GM19463 (cell line): ENCODE measurements at regions not wholly inside any gene's neighbourhood (a gene's known extent, or its start where the extent isn't known, plus 50 kb on each side); places are given as distances from the start of the nearest gene placed in this dataset.

ENCODE experiments used
- ATAC-seq: cut with Tn5 transposase; IDR thresholded peaks from one replicate; pipeline ENCODE4 v1.9.1; 2021; ENCODE audit warnings: mild to moderate bottlenecking, moderate library complexity; ENCODE audit not compliant: unreplicated experiment

DNA sequence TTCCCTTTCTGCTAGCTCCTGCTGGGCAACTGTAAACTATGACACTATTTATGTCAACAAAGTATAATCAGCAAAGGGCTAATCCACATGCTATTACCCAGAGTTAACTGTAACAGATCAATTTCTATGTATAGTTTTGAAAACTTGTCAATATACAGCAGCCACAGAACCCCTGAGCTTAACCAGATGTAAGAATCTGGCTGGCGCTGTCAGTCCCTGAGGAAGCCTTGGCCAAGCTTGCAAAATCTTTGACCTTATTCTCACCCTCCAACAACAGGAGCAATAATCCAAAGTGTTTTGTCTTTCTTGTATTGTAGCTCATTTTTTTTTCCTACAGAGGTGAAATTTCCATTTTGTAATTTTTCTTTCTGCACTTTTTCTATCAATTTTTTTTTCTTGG lies 1230.1 kb upstream of the SLC10A2 start:
- ATAC-seq = no peak

DNA sequence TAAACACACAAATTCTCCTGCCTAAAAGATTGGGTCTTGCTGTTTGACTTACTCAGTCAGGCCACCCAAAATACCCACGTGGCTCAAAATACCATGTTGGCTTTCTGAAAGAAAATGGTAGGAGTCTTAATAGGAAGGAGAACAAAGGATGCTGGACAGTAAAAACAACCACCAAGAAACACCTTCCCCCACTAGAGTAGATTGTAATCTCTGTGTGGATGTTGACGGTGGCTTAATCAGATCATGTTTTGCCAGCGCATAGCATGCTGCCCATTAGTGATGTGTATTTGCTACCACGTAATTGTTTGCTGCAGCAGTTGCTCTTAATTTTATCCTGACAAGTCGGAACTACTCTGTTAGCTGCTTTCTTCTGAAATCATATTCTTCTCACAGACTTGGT lies 1229.3 kb upstream of the SLC10A2 start:
- no peak for ATAC-seq

DNA sequence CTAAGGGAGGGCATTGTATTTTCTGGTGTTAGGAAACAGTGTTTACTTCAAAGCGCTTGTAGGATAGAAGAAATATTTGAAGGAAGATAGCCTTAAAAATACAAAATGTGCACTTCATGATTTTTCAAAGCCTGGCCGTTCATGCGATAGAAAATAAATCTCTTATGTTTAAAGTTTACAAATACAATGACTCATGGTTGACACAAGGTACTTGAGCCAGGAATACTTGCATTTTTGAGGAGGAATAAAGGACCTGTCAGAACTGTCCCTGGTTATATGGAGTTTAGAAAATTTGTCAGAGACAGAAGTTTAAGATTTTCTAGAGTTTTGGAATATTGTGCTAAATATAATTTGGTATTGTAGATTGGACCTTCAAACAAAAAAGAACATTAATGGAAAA lies 1223.2 kb upstream of the SLC10A2 start:
- ATAC-seq = no peak

DNA sequence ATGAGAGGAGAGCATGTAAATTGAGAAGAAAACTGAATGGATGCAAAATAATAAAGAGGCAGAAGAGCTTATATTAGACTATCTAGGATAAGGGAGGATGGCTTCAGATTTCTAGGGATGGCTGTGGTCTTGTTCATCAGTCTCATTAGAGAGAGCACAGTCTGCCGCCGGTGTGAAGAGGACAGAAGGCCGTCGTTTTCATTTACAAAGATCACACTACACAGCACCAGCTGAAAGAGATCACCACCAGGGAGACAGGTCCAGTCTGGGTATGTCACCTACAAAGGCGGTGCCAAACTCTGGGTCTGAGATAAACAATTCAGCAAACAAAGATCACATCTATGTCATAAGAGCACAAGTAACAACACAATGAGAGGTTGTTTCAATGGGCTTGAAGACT lies 1222.3 kb upstream of the SLC10A2 start:
- ATAC-seq = no peak

DNA sequence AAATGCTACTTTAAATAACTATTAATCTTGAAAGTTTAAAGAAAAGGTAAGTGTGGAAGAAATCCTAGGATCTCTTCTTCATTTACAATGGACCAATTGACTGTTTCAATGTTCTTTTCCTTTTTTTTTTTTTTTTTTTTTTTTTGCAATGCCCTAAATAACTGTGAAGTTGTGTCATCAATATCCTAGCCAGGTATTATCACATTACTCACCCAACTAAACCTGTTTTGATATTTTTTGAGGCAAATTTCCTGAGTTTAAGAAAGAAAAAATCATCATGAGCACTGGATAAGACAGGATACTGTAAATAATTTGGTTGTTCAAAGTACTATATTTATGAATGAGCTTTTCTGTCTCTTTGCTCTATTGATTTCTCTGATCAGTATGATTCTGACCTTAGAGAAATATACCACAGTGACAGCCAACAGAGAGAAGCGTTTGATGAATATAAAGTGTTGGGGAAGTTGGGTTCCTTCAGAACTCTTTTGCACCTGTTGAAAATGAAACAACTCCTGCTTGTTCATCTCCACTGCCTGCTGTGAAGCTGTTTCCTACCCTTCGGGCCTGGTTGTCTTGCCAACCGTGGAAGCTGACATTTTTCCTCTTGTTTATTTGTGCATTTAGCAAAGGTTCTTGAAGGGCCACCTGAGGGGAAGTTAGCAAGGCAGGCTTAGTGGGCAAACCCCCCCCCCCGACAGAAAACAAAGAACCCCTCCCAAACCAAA lies 1220.5 kb upstream of the SLC10A2 start:
- ATAC-seq = no peak

DNA sequence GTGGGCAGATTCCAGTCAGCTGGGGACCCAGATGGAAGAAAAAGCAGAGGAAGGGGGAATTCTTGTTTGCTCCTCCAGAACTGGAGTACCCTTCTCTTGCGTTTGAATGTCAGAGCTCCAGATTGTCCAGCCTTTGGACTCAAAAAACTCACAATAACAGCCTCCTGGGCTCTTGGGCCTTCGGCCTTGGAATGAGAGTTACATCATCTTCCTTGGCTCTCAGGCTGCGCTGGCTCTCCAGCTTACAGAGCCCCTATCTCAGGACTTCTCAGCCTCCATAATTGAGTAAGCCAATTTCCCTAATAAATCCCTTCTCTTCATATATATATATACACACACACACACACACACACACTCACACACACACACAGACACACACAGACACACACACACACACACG lies 1215.7 kb upstream of the SLC10A2 start:
- no peak for ATAC-seq

DNA sequence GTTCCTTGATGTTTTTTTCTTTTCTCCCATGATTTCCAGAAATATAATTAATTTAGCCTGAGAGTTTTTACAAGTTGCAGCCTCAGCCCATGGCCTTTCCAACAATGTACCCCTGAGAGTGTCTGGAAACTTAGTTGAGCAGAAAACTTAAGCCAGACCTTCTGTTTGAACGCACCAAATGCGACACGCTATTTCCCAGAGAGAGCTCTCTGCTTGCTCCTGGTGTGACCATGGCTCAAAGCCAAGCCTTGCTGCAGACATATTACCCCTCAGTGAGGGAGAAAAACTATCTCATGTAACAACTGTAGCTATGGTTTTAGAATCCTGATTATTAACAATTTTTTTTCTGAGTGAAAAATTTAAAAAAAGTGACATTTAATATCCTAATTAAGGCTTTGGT lies 1204.5 kb upstream of the SLC10A2 start:
- ATAC-seq = no peak

DNA sequence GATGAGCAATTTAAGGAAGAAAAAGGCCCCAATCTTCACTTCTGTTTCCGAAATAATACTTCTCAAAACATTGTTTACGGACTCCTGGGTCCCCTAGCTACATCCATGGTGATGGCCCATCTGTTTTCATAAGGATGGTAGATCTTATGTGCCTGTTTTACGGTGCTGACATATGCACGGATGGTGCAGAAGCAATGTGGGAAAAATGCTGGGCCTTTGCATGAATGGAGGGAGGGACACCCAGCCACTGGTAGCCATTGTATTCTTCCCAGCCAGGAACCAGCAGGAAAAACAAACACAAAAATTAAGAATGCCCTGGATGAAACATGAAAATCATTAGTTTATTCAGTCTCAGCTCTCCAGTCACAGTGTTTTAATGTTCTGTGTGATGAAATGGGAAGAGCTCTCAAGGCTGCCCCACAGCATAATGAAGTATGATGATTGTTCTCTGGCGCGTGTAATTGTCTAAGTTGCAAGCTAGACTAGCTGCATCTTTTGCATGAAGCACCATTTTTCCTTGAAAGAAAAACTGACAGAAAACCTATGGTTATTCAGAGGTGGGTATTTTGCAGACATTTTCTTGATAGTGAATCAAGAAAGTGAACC lies 1201.1 kb upstream of the SLC10A2 start:
- ATAC-seq = no peak

DNA sequence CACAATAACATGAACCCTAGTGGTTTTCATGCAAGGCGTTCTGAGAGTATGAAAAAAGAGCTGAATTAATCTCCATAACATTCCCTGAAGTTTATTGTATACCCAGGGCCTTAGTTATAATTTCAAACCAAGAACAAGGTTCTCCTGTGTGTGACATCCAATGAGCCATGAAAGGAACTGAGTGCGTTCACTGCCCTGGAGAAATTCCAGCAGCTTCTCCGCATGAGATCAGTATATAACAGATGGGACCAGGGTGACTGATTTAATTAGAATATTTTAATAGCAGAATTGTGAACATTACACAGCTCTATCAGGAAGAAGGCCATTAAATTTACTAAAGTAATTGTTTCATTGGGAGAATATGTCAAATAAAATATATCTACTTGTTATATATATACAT lies 1190.5 kb upstream of the SLC10A2 start:
- no peak for ATAC-seq

DNA sequence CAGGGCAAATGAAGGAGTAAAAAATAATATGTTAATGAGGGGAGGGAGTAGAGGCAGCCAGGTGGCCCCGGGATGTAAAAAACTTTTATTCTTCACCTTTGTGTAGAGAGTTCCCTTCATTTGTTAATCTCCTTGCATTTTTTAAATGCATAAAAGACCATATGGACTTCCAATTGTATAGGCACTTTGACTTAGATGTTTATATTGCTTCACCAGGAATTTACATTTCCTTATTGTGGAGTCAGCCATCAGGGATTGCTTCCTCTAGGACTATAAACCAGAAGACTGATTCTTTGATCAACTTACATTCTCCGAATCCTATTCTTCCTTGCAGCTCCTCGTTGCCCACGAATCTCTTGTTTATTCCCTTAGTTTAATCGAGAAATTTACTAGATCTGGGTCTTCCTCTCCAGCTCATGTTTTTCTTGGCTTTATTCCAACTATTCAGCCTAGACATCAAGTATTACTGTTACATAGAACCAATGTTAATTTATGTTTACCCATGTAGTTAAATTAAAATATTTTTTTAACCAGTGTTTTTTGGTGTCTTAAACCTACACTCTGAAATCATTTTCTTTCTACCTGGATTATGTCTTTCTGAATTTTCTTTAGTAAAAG lies 1187.0 kb upstream of the SLC10A2 start:
- ATAC-seq = no peak

DNA sequence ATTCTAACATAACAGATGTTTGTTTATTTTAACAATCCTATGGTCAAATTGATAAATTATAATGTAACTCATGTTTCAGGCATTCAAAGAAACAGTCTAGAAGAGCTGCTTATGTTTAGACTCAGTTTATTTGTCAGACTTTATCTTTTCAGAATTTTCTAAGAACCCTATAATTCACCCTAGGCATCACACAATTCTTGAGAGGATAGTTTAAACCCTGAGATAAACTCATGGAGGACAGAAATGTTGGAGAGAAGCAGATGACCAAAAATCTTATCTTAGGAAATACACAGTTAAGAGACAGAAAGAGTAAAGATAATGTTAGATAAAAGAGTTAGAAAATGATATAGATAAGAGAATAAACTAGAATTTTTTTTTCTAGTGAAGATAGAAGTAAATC lies 1185.7 kb upstream of the SLC10A2 start:
- ATAC-seq = no peak

DNA sequence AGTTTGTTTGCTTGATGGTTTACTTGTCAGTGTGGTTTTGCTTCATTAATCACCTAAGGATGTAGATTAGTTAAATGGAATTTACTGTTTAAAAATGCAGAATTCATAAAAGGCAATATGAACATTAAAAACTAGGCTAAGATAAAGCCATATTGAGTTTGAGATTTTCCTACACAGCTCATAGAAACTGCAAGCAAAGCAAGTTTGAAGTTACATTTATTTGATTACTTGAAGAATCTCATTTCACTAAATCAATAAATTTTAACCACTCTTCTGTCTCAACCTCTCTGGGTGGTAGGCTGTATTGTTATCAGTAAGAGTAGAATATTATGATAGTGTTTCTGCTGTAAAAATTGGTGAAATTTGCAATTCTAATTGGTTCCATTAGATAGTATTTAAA lies 1180.7 kb upstream of the SLC10A2 start:
- ATAC-seq = no peak

DNA sequence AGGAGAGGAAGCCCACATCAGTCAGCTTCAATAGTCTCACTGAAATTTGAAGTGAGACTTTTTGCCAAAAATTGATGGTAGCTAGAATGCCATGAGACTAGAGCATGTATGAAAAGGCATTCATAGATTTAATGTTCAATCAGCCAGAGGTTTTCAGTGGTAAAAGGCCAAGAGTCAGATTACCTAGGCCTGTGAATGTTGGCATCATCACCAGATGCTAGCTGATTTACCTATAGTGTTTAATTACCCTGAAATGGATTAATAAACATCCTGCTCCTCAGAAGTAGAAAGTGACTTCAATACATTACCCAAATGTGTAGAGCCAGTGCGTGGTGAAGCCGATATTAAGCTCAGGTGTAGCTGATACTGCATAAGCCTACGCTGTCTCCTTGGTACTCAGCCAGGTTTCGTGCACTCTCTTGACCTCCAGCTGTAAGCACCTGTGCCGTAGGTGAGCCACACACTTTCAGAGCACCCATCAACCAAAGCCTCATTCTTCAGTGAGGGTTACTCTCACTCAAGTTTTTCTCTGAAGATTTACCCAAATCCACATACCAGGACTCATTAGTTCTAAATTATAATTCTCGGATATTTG lies 1140.3 kb upstream of the SLC10A2 start:
- ATAC-seq = no peak

DNA sequence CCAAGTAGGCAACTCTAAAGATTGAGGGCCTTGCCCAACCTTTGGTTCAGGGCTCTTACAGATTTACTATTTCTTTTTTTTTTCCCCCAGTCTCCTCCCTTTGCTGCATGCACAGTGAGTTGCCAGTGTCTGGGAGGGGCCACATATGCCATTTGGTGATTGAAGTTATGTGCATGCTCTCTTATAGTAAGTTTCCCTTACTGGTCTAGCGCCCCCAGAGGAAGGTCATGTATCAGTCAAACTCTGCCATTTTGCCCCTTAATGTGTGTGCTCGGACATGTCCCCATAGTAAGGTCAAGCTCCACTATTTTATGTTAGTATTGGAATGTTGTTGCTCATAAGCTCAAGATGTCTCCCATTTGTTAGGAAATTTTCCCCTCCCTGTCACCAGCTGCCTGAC lies 1138.0 kb upstream of the SLC10A2 start:
- ATAC-seq = no peak

DNA sequence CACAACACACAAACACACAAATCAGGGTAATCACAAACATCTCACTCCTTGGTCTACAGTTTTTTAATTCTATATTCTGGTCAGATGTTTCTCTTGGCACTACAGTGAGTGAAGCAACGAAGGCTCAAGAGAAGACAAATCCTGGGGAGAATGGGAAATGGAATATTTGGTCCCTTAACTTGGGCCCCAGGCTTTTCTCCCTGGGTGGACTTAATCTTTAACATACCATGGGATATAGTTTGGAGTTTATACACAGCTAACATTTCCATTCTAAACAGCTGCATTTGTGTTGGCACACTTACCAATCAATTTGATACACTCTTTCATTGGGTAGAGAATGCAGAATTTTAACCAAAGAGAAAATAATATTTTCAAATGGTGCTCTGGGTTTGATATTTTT lies 1132.6 kb upstream of the SLC10A2 start:
- no peak for ATAC-seq

DNA sequence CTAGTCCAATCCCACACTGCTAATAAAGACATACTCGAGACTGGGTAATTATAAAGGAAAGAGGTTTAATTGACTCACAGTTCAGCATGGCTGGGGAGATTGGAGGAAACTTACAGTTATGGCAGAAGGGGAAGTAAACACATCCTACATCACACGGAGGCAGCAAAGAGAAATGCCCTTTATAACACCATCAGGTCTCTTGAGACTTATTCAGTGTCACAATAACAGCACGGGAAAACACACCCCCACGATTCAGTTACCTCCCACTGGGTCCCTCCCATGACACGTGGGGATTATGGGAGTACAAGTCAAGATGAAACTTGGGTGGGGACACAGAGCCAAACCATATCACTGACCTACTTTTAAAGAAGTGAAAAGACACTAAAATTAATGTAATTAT lies 1130.4 kb upstream of the SLC10A2 start:
- no peak for ATAC-seq

DNA sequence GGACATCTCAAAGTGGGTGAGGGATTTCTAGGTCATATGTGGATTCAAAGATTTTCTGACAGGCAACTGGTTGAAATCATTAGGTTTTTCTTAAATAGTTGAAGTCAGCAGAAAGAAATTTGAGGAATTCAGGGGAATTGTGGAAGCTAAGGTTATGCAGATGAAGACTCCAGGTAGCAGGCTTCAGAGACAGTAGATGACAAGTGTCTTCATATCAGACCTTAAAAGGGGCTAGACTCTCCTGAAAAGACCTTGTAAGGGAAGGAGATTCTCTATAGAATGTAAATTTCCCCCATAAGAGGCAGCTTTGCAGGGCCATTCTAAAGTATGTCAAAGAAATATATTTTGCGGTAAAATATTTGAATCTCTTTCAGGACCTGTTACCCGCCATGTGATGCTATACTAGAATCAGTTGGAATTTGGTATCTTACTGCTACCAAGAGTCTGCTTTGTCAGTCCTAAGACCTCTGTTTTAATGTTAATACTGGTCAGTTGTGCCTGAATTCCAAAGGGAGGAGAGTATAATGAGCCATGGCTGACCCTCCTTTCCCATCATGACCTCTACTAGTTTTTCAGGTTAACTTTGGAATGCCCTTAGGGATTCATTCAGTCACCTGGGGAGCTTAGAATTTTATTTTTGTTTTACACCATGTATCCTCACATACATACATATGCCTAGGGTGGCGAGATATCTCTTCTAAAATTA lies 1115.5 kb upstream of the SLC10A2 start:
- ATAC-seq = no peak

DNA sequence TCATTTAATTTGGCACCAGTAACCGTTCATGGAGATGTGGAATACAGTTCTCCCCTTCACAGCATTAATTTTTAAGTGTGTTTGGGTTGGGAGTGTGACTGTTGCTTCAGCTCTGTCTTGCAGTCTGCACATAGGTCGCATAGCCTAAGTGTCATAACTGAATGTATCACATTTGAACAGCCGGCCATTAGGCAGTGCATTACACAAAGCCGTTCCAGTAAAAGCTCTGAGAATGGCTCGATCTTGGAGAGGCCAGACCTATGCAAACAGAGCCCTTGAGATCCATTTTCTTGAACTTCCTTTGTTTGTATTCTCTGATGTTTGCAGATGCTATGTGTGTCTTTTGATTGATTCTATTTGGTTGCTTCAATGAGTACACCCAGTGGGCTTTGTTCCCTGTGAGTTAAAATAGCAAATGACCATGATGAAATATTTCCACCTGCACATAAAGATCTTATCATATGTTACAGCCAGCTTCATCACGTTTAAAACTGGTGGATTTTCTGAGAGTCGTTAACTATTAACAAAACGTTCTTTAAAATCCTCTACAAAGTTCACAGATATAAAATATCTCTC lies 1104.9 kb upstream of the SLC10A2 start:
- no peak for ATAC-seq

DNA sequence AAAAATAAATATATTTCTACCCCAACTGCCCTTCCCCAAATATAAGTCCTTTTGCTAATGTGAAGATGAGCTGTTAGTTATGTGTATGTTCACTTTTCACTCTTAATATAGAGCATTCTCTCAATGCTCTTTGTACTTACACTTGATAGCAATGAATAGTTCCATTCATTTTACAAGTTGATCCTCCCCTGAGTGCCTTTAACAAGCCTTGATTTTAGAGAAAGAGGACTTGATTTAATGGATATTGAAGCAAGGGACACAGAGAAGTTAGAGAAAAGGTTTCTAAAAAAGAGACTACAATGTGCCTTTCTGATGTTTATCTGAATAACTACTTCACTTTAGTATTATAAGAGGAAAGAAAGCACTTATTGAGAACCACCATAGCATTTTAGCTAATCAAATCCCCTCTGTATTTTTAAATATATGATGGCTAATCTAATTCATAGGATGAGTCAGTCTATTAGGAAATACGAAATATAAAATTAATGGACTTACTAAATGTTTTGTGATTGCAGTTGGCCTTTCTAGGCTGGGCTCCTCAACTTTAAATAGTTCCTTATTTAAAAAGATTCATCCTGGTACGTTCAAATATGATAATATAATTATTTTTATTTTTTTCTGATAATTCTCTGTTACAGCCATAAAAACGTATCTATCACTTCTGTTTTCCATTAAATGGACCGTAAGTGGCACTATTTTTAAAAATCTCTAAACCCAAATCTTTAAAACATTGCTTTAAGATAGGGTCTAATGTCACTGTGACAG lies 1097.8 kb upstream of the SLC10A2 start:
- ATAC-seq = no peak

DNA sequence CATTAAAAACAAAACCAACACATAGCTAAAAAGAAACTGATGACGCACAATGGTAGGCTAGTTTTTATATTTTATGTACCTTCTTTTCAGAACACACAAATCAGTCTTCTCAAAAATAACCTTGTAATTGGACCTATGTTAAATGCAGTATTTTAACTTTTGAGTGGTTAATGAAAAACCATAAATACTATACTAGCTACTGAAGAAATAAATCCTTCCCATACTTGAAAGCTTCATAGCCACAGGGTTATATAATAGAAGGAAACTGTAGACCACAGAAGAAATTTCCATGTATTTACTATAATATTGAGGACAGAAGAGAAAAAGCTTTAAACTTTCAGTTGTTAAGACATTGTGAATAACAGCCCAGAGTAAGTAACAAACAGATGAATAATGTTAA lies 1094.3 kb upstream of the SLC10A2 start:
- ATAC-seq = no peak
